GM18873 (cell line): ENCODE measurements at regions not wholly inside any gene's neighbourhood (a gene's known extent, or its start where the extent isn't known, plus 50 kb on each side); places are given as distances from the start of the nearest gene placed in this dataset.
"Not testable (repeated sequence)": the region's sequence is repeated elsewhere in the genome, so short reads cannot be mapped to it uniquely, and the experiment has no call there.

Source experiments
- ATAC-seq: cut with Tn5 transposase; IDR thresholded peaks from one replicate; pipeline ENCODE4 v1.9.1; 2021; ENCODE audit warnings: mild to moderate bottlenecking, moderate library complexity, moderate number of reproducible peaks; ENCODE audit not compliant: unreplicated experiment, low FRiP score

- ATAC-seq, result no peak
Measured at GRCh38 chr18:4578449-4578848, 123.3 kb upstream of the DLGAP1 start.

- no peak for ATAC-seq
Measured at GRCh38 chr18:4573735-4574134, 118.6 kb upstream of the DLGAP1 start.

GRCh38 chr18:4557502-4557901 is 102.4 kb upstream of the DLGAP1 start:
- ATAC-seq, result no peak

- no peak for ATAC-seq
Measured at GRCh38 chr18:4551001-4551360, 95.9 kb upstream of the DLGAP1 start.

GRCh38 chr18:4549164-4549872 is 94.2 kb upstream of the DLGAP1 start:
- no peak for ATAC-seq

GRCh38 chr18:4547126-4547525 is 92.0 kb upstream of the DLGAP1 start:
- no peak for ATAC-seq

GRCh38 chr18:4544142-4544541 is 89.0 kb upstream of the DLGAP1 start:
- no peak for ATAC-seq

GRCh38 chr18:4543711-4544110 is 88.6 kb upstream of the DLGAP1 start:
- no peak for ATAC-seq

- no peak for ATAC-seq
Measured at GRCh38 chr18:4541588-4541987, 86.5 kb upstream of the DLGAP1 start.

GRCh38 chr18:4536447-4536846 is 81.3 kb upstream of the DLGAP1 start:
- no peak for ATAC-seq

- ATAC-seq, result no peak
Measured at GRCh38 chr18:4528405-4528804, 73.3 kb upstream of the DLGAP1 start.

- ATAC-seq, result not testable (repeated sequence)
Measured at GRCh38 chr18:4527826-4528225, 72.7 kb upstream of the DLGAP1 start.

- ATAC-seq, result no peak
Measured at GRCh38 chr18:4524096-4524495, 69.0 kb upstream of the DLGAP1 start.

- no peak for ATAC-seq
Measured at GRCh38 chr18:4511166-4511565, 56.1 kb upstream of the DLGAP1 start.

- no peak for ATAC-seq
Measured at GRCh38 chr18:4510711-4511110, 55.6 kb upstream of the DLGAP1 start.

GRCh38 chr18:4510160-4510559 is 55.1 kb upstream of the DLGAP1 start:
- no peak for ATAC-seq
